IMR-90 (cell line): ENCODE measurements at regions not wholly inside any gene's neighbourhood (a gene's known extent, or its start where the extent isn't known, plus 50 kb on each side); places are given as distances from the start of the nearest gene placed in this dataset.

Experiments
- CTCF ChIP-seq: conservative IDR thresholded peaks from 2 replicates; pipeline ENCODE4 v1.5.1; 2012; ENCODE audit warnings: mild to moderate bottlenecking, low read depth, low read length, improper control_type of control experiment
- POLR2A ChIP-seq: IDR thresholded peaks from 2 replicates; pipeline ENCODE4 v1.6.1; 2012; ENCODE audit warnings: mild to moderate bottlenecking, low read depth, low read length
- RAD21 ChIP-seq: IDR thresholded peaks from 2 replicates; pipeline ENCODE4 v1.6.1; 2012; ENCODE audit warnings: low read length, improper control_type of control experiment
- RCOR1 ChIP-seq: IDR thresholded peaks from 2 replicates; pipeline ENCODE4 v1.6.1; 2012; ENCODE audit warnings: mild to moderate bottlenecking, low read length, improper control_type of control experiment; ENCODE audit not compliant: insufficient replicate concordance
- USF2 ChIP-seq: fragments of 150-350 bp; IDR thresholded peaks from 2 replicates; pipeline ENCODE4 v1.6.1; 2017; ENCODE audit warnings: mild to moderate bottlenecking, antibody characterized with exemption, low read length, low read depth

DNA sequence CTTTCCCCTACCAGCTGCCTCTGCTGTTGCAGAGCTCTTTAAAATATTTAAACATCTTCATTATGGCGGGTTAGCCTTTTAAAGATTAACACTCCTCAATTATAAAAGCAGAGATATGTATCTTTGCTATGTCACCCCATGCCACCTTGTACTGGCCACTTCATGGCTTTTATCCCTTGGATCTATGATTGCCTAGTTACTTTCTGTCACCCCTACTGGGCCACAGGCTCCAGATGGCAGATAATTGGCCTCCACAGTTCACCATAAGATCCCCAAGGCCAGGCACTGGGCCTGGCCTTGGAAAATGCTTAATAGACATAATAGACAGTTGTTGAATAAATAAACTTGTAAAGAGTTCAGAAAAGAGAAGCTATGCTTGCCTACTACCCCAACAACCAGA is 142.0 kb upstream of the SHB start:
- no peak for TF ChIP-seq USF2
- TF ChIP-seq CTCF: no peak
- no peak for TF ChIP-seq RCOR1
- TF ChIP-seq POLR2A: no peak
- no peak for TF ChIP-seq RAD21
